ENCODE measurements at regions not wholly inside any gene's neighbourhood (a gene's known extent, or its start where the extent isn't known, plus 50 kb on each side); places are given as distances from the start of the nearest gene placed in this dataset.

- TF ChIP-seq CTCF (IDR thresholded peaks at IDR 0.05; ENCODE audit: borderline replicate concordance, extremely low read depth, low read length, poor library complexity, severe bottlenecking) = no peak
- no peak for TF ChIP-seq EZH2 (IDR thresholded peaks at IDR 0.05; ENCODE audit: borderline replicate concordance, low read depth, low read length, severe bottlenecking)
These were observed 148.9 kb downstream of the OXSM start for GRCh38 chr3:25938566-25939325.

Measured in DND-41 (cell line).